GM12892 (cell line): ENCODE measurements at regions not wholly inside any gene's neighbourhood (a gene's known extent, or its start where the extent isn't known, plus 50 kb on each side); places are given as distances from the start of the nearest gene placed in this dataset.

Experiments used
- POLR2A ChIP-seq: IDR thresholded peaks from 2 replicates; pipeline ENCODE4 v1.6.1; 2011; ENCODE audit warnings: low read depth, low read length, control low read depth
- POLR2AphosphoS5 ChIP-seq: IDR thresholded peaks from 2 replicates; pipeline ENCODE4 v1.6.1; 2011; ENCODE audit warnings: low read depth, low read length, control low read depth

GRCh38 chr9:31389075-31389474 lies 995.4 kb upstream of the ACO1 start:
- TF ChIP-seq POLR2A (no peak), POLR2AphosphoS5 (no peak)
